ENCODE measurements at regions not wholly inside any gene's neighbourhood (a gene's known extent, or its start where the extent isn't known, plus 50 kb on each side); places are given as distances from the start of the nearest gene placed in this dataset.

DNA sequence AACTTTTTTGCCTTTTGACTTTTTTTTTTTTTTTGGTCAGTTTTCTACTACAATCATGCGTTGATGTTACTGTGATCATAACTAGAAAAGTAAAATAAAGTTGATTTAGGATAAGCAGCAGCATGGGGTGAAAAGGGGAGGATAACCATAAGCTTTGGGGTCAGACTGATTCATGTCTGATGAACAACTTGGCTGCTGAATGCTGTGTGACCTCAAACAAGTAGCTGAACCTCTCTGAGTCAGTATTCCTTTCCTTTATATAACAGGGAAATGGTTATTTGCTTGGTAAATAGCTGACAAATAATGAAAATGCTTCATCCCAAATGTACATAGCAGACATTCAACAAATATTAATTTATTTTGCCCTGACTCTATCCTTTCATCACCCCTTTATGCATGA lies 413.0 kb downstream of the VRK1 start:
- Histone ChIP-seq H3K27me3 (ENCODE audit: control insufficient read depth, insufficient read depth, low read length) (no peaks in the 10 kb centered on the region), H3K9me3 (ENCODE audit: control insufficient read depth, insufficient read depth, low read length) (peaks cover 19% of the 10 kb centered on the region), H3K4me3 (ENCODE audit: low read depth, low read length) (no peak overlapping the region), H3K27ac (ENCODE audit: low read depth, low read length) (no peak overlapping the region)
- ChIA-PET POLR2A (no interaction called here), CTCF (no interaction called here)
- no peak for TF ChIP-seq CTCF (IDR thresholded peaks at IDR 0.05; ENCODE audit: low read depth, low read length)
- DNase-seq (ENCODE audit: low read depth, low spot score): no peak

DNA sequence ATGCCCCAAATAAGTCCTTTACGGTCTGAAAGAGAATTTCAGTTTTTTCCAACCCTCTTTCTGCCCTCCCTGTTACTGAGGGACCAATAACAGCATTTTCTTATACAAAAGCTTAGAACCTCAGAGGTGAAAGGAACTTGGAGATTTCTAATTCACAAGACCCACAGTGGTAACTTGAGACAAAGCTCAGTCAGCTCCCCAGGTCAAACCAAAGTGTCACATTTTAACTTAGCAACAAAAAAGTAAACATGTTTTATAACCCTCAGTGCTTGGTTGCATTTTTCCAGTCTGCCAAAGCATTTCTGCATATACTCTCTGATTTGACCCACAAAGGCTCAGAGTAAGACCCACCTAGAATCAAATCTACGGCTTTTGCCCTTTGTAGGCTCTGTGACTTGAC lies 415.2 kb downstream of the VRK1 start:
- no peak overlapping the region for H3K4me3 ChIP-seq (ENCODE audit: low read depth, low read length)
- DNase-seq (ENCODE audit: low read depth, low spot score): no peak
- no peak for TF ChIP-seq CTCF (IDR thresholded peaks at IDR 0.05; ENCODE audit: low read depth, low read length)
- no peak overlapping the region for H3K27ac ChIP-seq (ENCODE audit: low read depth, low read length)
- no peaks in the 10 kb centered on the region for H3K27me3 ChIP-seq (ENCODE audit: control insufficient read depth, insufficient read depth, low read length)
- CTCF ChIA-PET: no interaction called here
- H3K9me3 ChIP-seq (ENCODE audit: control insufficient read depth, insufficient read depth, low read length): peaks cover 16% of the 10 kb centered on the region
- POLR2A ChIA-PET: no interaction called here

DNA sequence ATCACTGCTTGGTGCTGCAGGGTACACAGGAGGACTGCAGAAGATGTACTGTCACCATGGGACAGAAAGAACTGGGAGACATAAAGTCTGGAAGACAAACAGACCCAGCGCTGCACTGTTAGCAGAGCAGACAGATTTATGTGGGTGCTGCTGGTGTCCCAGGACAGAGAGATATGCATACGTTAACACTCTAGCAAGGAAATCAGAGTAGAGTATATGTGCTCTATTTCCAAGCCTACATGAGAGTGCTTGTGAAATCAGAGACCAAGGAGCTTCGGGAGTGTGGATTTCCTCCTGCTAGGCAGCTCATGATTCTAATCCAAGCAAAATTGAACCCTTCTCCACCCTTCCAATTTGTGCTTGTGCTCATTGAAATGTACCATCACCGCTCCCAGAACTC lies 416.5 kb downstream of the VRK1 start:
- no peak for DNase-seq (ENCODE audit: low read depth, low spot score)
- TF ChIP-seq CTCF (IDR thresholded peaks at IDR 0.05; ENCODE audit: low read depth, low read length): no peak
- H3K4me3 ChIP-seq (ENCODE audit: low read depth, low read length): no peak overlapping the region
- no peaks in the 10 kb centered on the region for H3K27me3 ChIP-seq (ENCODE audit: control insufficient read depth, insufficient read depth, low read length)
- POLR2A ChIA-PET: no interaction called here
- H3K27ac ChIP-seq (ENCODE audit: low read depth, low read length): no peak overlapping the region
- CTCF ChIA-PET: no interaction called here
- peaks cover 19% of the 10 kb centered on the region for H3K9me3 ChIP-seq (ENCODE audit: control insufficient read depth, insufficient read depth, low read length)

DNA sequence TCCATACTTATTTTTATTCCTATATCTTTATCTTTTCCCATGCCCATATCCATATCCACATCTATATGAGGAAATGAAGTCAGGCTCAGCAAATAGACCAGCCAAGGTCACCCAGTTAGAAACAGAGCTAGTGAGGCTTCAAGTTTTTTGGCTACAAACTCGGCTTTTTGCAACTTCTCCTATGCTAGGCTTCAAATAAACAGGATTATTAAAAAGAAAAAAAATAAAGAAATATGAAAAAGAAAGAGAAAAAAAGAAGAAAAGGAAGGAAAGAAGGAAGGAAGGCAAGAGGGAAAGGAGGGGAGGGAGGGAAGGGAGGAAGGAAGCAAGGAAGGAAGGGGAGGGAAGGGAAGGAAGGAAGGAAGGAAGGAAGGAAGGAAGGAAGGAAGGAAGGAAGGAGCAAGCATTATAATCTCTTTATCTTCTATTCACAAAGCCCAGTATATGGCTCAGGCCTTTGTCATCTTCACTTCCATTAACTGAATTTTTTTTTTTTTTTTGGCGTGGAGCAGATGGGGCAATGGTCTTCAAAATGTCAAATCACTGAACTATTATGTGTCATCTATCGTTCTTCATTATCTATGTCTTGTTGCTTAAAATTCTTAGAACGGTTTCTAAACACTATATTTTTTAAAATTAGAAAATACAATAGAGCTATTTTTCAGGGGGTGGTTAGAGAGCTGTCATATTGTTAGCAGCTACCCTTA lies 418.2 kb downstream of the VRK1 start:
- no peak overlapping the region for H3K4me3 ChIP-seq (ENCODE audit: low read depth, low read length)
- H3K27me3 ChIP-seq (ENCODE audit: control insufficient read depth, insufficient read depth, low read length): no peaks in the 10 kb centered on the region
- POLR2A ChIA-PET: no interaction called here
- DNase-seq (ENCODE audit: low read depth, low spot score): no peak
- CTCF ChIA-PET: no interaction called here
- H3K9me3 ChIP-seq (ENCODE audit: control insufficient read depth, insufficient read depth, low read length): peaks cover 32% of the 10 kb centered on the region
- no peak for TF ChIP-seq CTCF (IDR thresholded peaks at IDR 0.05; ENCODE audit: low read depth, low read length)
- H3K27ac ChIP-seq (ENCODE audit: low read depth, low read length): no peak overlapping the region

DNA sequence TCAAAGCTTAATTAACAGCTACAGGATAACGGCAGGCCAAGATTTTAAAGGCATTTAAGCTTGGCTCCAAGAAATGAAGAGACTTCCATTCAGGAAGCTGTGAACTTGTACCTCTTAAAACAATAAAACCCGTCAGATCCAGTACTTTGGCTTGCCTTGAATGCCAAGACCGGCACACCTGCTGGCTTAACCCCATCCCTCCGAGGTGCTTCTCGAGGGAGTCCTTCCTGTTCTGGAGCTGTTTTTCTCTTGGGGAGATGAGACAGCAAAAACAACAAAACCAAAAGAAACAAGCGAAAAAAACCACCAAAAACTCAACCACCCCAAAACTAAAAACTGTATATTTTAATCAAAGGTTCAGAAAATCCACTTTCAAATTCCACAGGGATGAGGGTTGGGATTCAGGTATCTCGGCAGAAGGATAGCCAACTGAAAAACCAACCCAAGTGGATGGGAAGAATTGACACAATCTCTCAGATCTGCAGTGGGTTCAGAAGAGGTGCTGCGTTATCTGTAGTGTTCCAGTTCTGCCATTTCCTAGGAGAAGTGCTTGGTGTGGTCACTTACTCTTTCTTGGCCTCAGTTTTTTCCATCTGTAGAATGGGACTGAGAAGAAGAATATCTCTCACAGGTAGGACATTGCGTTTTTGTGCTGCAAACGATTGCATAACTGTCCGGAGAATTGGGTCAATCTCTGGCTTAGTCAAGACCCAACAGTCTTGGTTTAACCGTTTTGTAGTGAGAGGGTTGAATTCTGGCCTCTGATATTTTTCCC lies 420.1 kb downstream of the VRK1 start:
- DNase-seq (ENCODE audit: low read depth, low spot score): no peak

More for the DNA sequence above, 420.1 kb downstream of the VRK1 start:
- Histone ChIP-seq H3K4me3 (ENCODE audit: low read depth, low read length) (no peak overlapping the region), H3K27me3 (ENCODE audit: control insufficient read depth, insufficient read depth, low read length) (no peaks in the 10 kb centered on the region), H3K27ac (ENCODE audit: low read depth, low read length) (no peak overlapping the region), H3K9me3 (ENCODE audit: control insufficient read depth, insufficient read depth, low read length) (peaks cover 41% of the 10 kb centered on the region)
- no peak for TF ChIP-seq CTCF (IDR thresholded peaks at IDR 0.05; ENCODE audit: low read depth, low read length)
- ChIA-PET CTCF (no interaction called here), POLR2A (no interaction called here)

All from AG04450 (cell line).